GM21723 (cell line): ENCODE measurements at regions not wholly inside any gene's neighbourhood (a gene's known extent, or its start where the extent isn't known, plus 50 kb on each side); places are given as distances from the start of the nearest gene placed in this dataset.
"Not testable (repeated sequence)": the region's sequence is repeated elsewhere in the genome, so short reads cannot be mapped to it uniquely, and the experiment has no call there.

Experiments
- ATAC-seq: cut with Tn5 transposase; IDR thresholded peaks from one replicate; pipeline ENCODE4 v1.9.1; 2021; ENCODE audit warnings: mild to moderate bottlenecking, moderate library complexity; ENCODE audit not compliant: unreplicated experiment

DNA sequence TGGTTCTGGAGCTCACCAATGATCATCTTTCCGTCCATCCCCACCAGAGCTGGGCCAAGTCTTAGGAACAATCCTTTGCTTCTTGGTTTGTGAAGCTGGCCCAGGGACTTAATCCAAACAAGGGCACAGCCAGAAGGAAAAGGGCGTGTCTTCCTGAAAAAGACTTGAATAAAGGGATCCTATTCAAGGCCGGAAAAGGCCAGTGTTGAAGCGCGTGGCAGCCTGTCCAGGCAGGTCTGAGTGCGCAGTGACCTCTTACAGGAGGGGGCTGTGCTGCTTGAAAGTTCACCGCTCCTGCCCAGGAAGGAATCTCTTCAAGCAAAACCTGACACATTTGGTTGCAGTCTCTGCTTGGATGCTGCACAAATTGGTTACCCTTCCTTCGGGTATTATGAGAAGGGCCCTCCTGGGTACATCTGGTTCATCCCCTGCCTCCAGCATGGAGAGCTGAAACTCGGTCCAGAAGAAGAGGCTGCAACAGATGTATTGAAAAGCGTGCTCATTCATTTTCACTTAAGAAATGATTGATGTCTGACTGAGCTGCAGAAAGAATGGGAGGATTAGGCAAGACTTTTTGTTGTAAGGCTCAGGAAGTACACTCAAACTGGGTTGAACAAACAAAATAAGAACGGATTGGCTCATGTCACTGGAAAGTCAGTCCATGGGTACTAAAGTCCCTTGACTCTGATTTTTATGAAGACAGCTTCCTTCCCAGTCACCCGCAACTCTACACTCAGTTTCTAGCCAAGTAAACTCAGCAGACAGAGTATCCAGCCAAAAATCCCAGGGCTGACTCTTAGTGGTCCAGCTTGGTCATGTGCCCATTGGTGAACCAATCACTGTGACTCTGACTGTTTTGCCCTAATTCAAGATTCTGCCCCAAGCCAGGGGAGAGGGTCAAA lies 136.3 kb downstream of the TFAP2C start:
- no peak for ATAC-seq

DNA sequence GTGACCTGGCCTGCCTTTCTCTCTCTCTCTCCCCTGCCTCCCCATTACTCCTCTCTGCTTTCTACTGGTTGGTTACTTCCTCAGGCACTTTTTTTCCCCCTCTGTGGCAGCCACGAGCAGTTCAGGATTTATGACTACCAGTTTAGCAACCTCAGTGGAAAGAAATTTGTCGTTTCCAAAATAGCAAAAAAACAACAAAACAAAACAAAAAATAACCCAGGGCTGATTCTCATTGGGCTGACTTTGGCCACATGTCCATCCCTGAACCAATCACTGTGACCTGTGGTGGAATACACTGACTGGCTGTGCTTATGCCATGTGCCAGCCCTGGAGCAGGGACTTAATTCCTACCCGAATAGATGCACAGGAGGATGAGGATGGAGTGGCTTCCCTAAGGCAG lies 137.4 kb downstream of the TFAP2C start:
- no peak for ATAC-seq

DNA sequence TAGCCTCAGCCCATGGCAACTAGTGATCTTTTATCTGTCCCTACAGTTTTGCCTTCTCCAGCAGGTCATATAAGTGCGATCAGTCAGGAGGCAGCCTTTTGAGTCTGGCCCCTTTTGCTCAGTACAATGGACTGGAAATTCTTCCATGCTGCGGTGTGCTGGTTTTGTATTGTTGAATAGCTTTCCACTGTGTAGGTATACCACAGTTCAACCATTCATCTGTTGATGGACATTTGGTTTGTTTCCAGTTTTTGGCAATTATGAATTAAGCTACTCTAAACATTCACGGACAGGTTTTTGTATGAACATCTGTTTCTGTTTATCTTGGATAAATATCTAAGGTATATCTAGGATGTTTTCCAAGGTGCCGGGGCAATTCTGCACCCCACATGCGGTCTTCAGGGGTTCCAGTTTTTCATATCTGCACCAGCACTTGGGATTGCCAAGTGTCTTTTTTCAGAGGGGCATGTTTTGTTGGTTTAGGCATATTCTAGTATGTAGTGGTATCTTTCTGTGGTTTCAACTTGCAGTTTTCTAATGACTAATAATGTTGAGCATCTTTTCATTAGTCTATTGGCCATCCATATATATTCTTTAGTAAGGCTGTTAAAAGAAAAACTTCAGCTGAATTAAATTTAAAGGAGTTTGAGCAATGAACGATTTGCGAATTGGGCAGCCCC lies 141.0 kb downstream of the TFAP2C start:
- no peak for ATAC-seq

DNA sequence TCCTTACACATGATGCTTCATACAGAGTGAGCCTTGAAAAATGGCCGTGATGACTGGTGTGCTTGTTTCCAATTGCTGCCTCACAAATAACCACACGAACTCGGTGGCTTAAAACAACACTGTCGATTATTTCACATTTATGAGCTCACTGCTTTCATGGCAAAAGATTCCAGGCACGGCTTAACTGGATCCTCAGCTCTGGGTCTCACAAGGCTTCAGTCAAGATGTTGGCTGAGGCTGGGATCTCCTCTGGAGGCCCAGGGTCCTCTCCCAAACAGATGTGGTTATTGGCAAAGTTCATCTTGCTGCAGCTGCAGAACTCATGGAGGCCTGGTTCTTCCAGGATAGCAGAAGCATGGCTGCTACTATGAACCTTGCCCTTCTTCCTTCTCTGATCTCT lies 144.6 kb downstream of the TFAP2C start:
- no peak for ATAC-seq

DNA sequence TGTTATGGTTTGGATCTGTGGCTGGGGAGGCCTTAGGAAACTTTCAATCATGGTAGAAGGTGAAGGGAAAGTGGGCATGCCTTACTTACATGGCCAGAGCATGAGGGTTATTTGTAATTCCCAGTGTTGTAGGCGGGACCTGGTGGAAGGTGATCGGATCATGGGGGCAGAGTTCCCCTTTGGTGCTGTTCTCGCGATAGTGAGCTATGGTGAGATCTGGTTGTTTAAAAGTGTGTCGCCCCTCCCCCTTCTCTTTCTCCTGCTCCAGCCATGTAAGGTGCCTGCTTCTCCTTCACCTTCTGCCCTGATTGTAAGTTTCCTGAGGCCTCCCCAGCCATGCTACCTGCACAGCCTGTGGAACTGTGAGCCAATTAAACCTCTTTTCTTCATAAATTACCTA lies 145.8 kb downstream of the TFAP2C start:
- ATAC-seq = no peak

DNA sequence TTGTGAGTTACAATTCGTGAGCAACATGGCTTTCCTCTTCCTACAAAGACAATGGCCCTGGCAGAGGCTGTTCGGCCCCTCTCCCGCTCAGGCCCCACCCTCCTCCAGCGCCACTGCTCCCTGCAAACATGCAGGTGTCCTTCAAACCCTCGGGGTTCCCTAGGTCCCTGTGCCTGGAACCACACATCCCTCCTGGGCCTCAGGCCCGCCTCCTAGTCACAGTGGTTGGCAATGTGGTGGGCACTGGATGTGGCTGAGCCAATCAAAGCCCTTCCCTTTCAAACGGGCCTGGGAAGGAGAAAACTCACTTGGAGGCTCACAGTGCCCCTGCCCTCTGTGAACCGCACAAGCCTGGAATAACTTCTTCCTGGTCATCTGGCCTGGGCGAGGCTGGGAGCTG lies 147.2 kb downstream of the TFAP2C start:
- no peak for ATAC-seq

DNA sequence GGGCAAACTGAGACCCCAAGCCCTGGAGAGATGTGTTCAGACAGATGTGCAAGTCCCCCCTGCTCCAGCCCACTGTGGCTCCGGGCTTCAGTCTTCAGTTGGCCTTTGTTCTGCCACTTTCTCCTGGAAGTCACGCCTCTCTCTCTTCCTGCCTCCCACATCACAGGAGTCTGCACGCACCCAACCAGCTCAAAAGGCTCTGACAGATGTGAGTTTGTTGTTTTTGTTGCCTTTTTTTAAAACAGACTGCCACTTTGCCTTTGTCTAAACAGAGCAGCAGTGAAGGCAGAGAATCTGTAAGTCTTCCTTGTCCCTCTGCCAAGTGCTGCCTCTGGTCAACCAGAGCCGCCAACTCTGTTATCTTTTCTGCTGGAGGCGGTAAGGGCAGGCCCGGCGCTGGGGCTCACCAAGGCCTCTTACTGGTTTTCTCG lies 149.7 kb downstream of the TFAP2C start:
- ATAC-seq = no peak

DNA sequence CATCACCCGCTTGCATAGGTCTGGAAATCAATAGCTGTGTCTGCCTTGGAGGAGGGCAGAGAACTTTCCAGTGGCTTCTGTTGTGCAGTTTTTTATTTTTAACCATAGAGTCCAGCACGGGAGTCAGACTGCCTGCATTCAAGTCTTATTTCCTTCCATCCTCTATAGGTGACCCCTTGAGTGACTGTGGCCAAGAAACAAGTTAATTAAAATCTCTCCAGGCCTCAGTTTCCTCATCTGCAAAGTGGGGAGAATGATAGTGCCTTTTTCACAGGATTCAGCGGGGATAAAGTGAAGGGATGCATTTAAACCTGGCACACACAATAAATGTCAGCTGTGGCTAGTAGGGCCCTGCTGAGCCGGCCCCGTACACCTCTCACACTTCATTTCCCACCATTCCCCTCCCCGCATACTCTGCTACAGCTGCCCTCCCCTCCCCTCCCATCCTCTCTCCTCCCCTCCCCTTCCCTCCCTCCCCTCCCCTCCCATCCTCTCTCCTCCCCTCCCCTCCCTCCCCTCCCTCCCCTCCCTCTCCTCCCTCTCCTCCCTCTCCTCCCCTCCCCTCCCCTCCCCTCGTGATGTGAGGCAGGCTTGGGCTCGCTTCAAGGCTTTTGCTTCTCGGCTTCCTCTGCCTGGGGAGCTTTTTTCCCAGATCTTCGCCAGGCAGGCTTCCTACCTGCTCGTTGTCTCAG lies 150.5 kb downstream of the TFAP2C start:
- ATAC-seq = no peak

DNA sequence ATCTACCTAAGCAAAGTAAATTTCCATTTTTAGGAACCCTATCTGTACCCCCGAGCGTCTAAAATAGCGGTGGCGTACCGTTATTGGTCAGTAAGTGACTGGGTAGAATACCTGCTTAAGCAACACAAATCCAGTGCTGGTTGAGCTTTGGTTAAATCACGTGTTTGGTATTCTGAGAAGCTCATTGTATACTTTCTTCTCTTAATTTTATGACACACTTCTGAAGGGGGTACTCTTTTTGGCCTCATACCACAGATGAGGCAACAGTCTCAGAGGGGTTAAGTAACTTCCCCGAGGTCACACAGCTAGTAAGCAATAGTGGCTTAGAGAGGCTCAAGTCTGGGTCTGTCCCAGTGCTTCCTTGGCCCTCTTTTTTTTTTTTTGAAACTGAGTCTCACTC lies 151.2 kb downstream of the TFAP2C start:
- ATAC-seq = no peak

DNA sequence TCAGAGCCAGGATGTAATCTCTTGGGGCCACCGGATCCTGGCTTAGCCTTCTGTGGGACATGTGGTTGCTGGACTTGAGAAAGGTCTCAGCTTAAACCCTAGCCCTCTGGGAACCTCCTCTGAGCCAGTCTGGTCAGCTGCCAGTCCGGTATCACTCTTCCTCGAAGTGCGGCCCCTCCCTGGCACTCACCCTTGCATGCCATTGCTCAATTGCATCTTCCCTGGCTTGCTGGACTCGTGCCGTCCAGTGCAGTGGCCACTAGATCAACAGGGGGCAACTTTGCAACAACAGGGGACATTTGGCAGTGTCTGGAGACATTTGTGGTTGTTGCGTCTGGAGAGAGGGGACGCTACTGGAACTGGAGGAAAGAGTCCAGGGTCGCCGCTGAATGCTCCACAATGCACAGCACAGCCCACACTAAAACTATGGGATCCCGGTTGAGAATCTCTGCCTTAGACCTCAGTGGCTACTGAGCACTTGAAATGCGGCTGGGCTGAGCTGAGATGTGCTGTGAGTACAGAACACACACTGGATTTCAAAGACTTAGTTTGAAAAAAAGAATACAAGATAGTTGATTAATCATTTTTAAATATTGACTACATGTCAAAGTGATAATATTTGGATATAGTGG lies 152.1 kb downstream of the TFAP2C start:
- no peak for ATAC-seq

DNA sequence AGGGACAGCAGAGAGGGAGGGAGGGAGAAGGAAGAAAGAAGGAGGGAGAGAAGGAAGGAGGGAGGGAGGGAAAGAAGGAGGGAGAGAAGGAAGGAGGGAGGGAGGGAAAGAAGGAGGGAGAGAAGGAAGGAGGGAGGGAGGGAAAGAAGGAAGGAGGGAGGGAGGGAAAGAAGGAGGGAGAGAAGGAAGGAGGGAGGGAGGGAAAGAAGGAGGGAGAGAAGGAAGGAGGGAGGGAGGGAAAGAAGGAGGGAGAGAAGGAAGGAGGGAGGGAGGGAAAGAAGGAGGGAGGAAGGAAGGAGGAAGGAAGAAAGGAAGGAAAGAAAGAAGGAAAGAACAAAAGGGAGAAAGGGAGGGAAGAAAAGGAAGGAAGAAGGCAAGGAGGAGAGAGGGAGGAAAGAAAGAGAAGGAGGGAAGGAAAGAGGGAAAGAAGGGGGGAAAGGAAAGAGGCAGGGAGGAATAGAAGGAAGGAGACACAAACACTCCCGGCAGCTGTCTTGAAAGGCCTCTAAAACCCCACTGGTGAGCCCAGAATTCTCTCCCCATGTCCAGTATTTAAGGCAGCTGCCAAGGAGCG lies 153.0 kb downstream of the TFAP2C start:
- ATAC-seq = not testable (repeated sequence)

DNA sequence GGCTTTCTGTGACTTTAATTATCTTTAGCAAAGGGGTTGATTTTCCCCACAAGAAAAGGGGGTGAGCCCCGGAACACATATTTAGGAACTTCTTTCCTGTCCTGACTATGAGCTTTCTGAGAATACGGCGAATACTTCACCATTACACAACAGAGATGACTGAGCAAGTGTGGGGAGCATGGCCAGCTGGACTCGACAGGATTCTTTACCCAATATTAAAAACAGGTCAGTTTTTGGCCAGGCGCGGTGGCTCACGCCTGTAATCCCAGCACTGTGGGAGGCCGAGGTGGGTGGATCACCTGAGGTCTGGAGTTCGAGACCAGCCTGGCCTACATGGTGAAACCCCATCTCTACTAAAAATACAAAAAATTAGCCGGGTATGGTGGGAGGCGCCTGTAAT lies 153.7 kb downstream of the TFAP2C start:
- ATAC-seq = not testable (repeated sequence)

DNA sequence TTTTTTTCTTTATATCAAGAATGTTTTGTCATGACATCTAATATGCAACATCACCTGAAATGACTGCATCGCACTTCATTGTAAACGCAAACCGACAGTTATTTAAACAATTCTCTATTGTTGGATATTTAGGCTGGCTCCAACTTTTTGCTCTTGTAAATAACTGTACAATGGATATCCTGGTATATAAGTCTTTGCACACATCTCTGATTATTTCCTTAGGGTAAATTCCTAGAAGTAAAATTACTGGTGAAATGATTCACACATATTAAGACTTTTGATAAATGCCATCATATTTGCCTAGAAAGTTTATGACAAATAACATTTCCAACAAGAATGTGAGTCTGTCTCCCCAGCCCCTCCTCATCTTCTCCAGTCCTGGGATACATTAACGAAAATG lies 154.7 kb downstream of the TFAP2C start:
- ATAC-seq = no peak

DNA sequence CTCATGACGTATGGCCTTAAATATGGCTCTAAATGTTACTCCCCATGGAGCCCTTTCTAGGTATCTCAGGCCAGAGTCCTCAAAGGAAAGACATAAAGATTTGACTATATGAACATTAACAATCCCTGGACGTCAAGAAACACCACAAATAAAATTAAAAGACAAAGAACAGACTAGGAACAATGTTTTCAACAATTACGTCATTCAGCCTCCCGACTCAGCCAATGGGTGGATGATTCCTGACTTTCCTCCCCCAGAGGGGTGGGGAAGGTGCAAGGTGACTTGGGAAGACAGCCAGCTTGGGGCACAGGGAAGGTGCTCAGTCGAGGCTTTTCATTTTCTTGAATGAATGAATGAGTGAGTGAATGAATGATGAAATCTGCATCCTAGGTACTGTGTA lies 157.4 kb downstream of the TFAP2C start:
- no peak for ATAC-seq

DNA sequence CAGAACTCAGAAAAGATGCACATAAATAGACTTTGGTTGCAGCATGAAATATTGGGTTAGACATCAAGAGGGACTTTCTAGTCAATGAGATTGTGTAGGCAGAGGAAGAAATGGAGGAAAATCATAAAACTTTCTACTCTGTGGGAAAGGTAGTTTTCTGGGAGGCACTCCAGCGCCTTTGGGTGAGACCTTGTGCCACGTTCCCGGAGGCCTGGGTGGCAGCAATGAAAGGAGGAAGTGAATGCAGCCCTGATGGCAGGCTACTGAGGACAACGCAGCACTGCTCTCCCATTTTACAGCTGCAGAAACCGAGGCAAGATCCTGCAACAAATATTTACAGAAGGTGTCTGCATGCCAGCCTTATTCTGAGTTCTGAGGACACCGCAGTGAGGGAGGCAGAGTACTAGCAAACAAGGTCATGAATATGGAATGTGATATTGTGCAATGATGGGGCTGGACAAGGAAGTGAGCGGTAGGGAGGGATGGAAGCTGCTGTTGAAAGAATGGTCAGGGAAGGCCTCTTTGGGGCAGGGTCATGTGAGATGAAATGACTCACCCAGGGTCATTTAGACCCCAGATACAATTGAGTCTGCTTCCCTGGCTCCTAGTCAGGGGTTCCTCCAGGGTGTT lies 159.1 kb downstream of the TFAP2C start:
- ATAC-seq = no peak

DNA sequence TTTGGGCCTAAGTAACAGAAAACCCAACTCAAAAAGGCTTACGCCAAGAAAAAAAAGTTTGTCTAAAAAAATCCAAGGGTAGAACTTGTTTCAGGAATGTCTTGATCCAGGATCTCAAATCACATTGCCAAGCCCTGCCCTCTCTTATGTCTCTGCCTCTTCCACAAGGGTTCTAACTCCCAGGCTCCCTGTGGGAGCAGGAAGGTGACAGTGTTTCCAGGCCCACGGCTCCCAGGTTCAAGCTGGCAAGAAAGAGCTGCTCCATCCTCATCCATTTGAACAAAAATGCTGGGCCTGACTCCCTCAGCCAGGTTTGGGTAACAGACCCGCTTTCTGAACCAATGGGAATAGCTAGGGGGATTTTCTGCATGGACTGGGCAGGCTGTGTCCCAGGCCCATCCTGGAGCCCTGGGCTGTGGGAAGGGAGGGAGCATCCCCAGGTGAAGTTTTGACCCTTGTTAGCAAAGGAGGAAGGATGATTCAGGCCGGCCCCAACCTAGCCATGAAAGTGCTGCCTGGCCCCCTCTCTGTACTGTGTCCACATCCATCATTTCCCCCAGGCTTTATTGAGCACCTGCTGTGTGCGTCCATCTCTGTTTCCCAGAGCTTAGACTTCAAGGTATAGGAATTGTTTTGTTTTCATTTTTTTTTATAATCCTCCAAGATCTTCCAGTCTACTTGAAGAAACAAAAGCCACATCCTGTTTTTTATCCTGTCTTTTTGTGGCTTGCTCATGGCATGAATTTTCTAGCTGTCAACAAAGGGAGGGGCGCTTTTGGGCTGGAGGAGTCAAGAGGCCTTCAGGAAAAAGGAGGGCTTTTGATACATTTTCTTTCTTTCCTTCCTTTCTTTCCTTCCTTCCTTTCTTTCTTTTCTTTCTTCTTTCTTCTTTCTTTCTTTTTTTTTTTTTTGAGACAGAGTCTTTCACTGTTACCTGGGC lies 159.8 kb downstream of the TFAP2C start:
- no peak for ATAC-seq

DNA sequence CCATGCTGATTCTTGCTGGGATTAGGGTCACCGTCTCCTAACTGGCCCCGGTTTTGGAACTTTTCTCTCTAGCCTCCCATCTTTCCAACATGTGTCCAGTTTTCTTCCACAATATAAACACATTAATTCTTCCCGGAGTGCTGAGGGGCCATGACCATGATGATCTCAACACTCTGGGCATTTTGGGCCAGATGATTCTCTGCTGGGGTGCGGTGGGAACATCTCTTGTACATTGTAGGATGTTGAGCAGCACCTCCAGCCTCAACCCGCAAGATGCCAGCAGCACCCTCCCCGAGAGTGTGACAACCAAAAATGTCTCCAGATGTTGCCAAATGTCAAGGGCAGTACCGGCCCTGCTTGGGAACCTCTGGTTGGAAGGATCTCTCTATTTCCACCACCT lies 164.8 kb downstream of the TFAP2C start:
- ATAC-seq = no peak

DNA sequence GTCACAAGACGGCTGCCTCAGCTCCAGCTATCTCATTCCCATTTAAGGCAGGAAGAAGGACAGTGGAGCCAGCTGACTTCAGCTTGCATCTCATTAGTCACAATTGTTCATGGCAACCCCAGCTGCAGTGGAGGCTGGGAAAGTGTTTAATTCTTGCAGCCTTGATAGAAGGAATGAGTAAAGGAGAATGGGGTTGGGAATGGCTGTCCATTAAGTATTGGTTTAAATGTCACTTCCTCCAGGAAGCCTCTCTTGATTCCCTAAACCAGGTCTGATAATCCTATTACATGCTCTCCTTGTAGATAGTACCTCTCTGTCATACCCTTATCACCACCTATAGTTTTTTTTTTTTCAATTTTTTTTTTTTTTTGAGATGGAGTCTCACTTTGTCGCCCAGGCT lies 166.4 kb downstream of the TFAP2C start:
- no peak for ATAC-seq

DNA sequence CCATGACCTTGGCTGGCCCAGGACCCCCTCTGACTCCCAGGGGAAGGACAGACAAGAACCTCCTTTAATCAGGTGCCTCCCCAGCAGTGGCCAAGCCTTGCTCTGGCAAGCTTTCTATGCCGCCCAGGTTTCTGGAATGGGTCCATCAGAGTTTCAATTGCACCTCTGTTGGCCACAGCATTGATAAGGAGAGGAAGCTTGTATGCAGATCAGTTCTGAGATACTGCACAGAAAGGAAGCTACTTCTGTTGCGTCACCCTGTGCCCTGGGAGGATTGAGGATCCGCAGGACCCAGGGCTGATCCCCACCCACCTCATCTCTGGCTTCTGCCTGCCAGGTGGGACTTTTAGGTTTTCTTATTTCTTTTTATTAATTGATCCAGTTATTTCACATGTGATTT lies 167.2 kb downstream of the TFAP2C start:
- no peak for ATAC-seq
